Upper lobe of right lung (tissue), 1 donor: ENCODE measurements at regions not wholly inside any gene's neighbourhood (a gene's known extent, or its start where the extent isn't known, plus 50 kb on each side); places are given as distances from the start of the nearest gene placed in this dataset.

Source experiments
- ATAC-seq: fragments of 200-7000 bp; cut with Tn5 transposase; one replicate; pipeline ENCODE4 v1.9.1; 2020; ENCODE audit warnings: mild to moderate bottlenecking, moderate library complexity
- DNase-seq: peaks from one replicate; pipeline ENCODE4 v3.0.0-alpha.2; 2020
- H3K27ac ChIP-seq: fragments of 200-600 bp; one replicate; pipeline ENCODE4 v1.8.0; 2022
- H3K27me3 ChIP-seq: fragments of 200-600 bp; one replicate; pipeline ENCODE4 v1.8.0; 2022; ENCODE audit warnings: mild to moderate bottlenecking
- H3K36me3 ChIP-seq: fragments of 200-600 bp; one replicate; pipeline ENCODE4 v1.8.0; 2022
- H3K4me1 ChIP-seq: fragments of 200-600 bp; one replicate; pipeline ENCODE4 v1.8.0; 2022
- H3K4me3 ChIP-seq: fragments of 200-600 bp; one replicate; pipeline ENCODE4 v1.8.0; 2022; ENCODE audit warnings: mild to moderate bottlenecking
- H3K9me3 ChIP-seq: fragments of 200-600 bp; one replicate; pipeline ENCODE4 v1.8.0; 2022
- intact Hi-C: fragments of 100-400 bp; cut with DNase I; formaldehyde crosslinking; loops from one replicate; pipeline ENCODE4 v1.11.0; 2022
- TF ChIP-seq, protein P1 (sequence below): fragments of 200-600 bp; IDR thresholded peaks from one replicate; pipeline ENCODE4 v1.8.0; 2022; ENCODE audit warnings: antibody characterized with exemption
- donor health status: DM: no; HTN: yes; CAD: no; lungs with severe emphysema.

DNA sequence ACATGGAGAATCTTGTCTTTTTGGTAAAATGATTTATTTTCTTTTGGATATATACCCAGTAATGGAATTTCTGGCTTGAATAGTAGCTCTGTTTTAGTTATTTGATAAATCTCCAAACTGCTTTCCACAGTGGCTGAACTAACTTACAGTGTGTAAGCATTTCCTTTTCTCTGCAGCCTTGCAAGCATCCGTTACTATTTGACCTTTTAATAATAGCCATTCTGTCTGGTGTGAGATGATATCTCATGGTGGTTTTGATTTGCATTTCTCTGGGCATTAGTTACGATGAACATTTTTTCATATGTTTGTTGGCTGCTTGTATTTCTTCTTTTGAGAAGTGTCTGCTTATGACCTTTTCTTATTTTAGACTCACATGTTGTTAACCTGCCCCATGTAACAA lies 190.2 kb downstream of the GALR1 start:
- Histone ChIP-seq H3K4me1 (no peaks in the 10 kb centered on the region), H3K4me3 (no peak overlapping the region), H3K27me3 (peaks cover 14% of the 10 kb centered on the region), H3K27ac (no peak overlapping the region), H3K9me3 (no peaks in the 10 kb centered on the region), H3K36me3 (no peaks in the 10 kb centered on the region)
- DNase-seq, result no peak
- no peak for ATAC-seq
- TF ChIP-seq, protein P1, sequence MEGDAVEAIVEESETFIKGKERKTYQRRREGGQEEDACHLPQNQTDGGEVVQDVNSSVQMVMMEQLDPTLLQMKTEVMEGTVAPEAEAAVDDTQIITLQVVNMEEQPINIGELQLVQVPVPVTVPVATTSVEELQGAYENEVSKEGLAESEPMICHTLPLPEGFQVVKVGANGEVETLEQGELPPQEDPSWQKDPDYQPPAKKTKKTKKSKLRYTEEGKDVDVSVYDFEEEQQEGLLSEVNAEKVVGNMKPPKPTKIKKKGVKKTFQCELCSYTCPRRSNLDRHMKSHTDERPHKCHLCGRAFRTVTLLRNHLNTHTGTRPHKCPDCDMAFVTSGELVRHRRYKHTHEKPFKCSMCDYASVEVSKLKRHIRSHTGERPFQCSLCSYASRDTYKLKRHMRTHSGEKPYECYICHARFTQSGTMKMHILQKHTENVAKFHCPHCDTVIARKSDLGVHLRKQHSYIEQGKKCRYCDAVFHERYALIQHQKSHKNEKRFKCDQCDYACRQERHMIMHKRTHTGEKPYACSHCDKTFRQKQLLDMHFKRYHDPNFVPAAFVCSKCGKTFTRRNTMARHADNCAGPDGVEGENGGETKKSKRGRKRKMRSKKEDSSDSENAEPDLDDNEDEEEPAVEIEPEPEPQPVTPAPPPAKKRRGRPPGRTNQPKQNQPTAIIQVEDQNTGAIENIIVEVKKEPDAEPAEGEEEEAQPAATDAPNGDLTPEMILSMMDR, result no peak
- intact Hi-C loops, result no loop called here

DNA sequence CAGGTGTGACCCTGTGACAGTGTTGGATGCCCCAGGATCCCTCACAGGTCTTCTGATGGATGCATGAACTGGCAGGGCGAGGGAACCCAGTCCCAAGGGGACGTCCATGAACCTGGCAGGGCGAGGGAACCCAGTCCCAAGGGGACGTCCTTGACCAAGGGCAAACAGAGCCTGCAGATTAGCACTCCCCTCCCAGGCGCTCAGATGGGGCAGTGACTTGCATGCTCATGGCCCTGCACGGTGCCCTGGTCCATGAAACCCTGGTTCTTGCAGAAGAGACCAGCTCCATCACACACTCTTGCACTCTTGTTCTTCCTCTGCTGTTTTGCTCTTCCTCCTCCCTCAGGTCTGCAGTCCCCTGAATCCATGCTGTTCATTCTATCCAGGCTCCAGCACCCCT lies 192.7 kb downstream of the GALR1 start:
- Histone ChIP-seq H3K27ac (no peak overlapping the region), H3K36me3 (no peaks in the 10 kb centered on the region), H3K9me3 (no peaks in the 10 kb centered on the region), H3K27me3 (peaks cover 14% of the 10 kb centered on the region), H3K4me3 (no peak overlapping the region), H3K4me1 (no peaks in the 10 kb centered on the region)
- intact Hi-C loops, result no loop called here
- TF ChIP-seq, protein P1, result no peak
- no peak for DNase-seq
- no peak for ATAC-seq

DNA sequence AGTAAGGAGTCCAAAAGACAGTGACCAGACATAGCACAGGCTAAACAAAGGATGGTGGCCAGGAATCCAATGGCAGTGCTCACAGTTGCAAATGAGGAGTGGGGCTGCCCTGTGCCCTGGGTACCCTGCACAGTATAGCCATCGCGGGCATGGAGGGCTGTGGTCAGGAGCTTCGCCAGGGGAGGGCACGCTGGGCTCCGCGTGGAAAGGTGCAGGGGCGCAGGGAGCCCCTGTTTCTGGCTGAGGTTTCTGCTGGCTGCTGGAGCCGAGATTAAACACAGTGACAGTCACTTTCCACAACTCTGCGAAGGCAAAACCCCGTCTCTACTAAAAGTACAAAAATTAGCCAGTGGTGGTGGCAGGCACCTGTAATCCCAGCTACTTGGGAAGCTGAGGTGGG lies 194.7 kb downstream of the GALR1 start:
- intact Hi-C loops, result no loop called here
- DNase-seq, result no peak
- H3K4me1 ChIP-seq, result no peaks in the 10 kb centered on the region

DNA sequence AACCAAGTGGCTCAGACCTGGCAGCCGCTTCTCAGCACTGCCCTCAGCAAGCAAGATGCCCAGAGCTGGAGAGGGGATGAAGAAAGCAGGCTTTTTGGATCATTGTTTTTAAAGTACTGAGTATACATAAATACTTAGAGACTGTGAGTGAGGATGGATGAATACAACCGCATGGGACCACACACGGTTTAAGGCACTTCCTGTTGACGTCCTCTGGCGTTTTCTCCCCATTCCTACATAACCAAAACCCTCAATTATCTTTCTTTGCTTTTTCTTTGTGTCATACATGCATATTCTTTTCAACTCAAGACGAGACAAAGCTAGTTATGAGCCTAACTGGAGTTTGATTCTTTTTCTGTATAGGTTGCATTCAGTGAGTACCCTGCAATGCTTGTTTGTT lies 198.4 kb downstream of the GALR1 start:
- ATAC-seq, result no peak
- Histone ChIP-seq H3K27ac (no peak overlapping the region), H3K4me3 (no peak overlapping the region), H3K9me3 (no peaks in the 10 kb centered on the region), H3K27me3 (peaks cover 1% of the 10 kb centered on the region), H3K4me1 (no peaks in the 10 kb centered on the region), H3K36me3 (no peaks in the 10 kb centered on the region)
- TF ChIP-seq, protein P1, result no peak
- DNase-seq, result no peak
- intact Hi-C loops, result no loop called here

More for the DNA sequence above, 194.7 kb downstream of the GALR1 start:
- Histone ChIP-seq H3K4me3 (no peak overlapping the region), H3K27ac (no peak overlapping the region), H3K27me3 (peaks cover 10% of the 10 kb centered on the region), H3K9me3 (no peaks in the 10 kb centered on the region), H3K36me3 (no peaks in the 10 kb centered on the region)
- ATAC-seq, result no peak
- TF ChIP-seq, protein P1, result no peak

DNA sequence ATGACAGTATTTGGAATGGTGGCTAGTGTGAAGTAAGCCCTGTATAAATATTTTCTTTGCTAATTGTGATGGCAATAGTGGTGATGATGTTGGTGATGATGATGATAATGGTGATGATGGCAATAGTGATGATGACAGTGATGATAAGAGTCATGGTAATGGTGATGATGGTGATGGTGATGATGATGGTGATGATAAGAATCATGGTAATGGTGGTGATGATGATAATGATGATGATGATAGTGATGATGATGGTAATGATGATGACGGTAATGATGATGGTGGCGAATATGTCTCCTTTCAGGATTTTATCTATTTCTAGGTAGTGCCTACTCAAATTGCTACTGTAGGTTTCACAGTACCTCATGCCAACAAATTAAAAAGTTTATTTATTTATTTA lies 205.4 kb downstream of the GALR1 start:
- Histone ChIP-seq H3K9me3 (no peaks in the 10 kb centered on the region), H3K36me3 (no peaks in the 10 kb centered on the region), H3K4me1 (no peaks in the 10 kb centered on the region), H3K27me3 (no peaks in the 10 kb centered on the region), H3K4me3 (no peak overlapping the region), H3K27ac (no peak overlapping the region)
- DNase-seq (no peak), ATAC-seq (no peak)
- intact Hi-C loops, result no loop called here
- TF ChIP-seq, protein P1, result no peak

DNA sequence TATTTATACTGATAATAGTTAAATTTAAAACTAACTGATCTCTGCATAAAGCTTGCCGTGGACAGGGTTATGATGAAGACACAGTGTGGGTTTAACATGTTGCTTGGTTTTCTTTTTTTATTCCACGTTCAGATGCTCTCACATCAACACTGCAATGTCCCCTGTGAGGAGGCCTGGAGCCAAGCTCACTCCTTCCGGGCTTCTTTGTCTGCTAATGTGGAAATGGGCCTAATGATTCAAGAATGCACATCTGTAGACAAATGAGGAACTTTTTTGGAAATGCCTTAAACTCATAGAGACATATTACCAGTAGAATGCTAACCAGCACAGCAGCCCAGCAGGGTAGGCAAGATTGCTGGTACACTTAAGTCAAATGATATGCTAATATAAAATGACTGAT lies 208.0 kb downstream of the GALR1 start:
- TF ChIP-seq, protein P1, result no peak
- H3K4me3 ChIP-seq, result no peak overlapping the region
- H3K27ac ChIP-seq, result no peak overlapping the region
- no peaks in the 10 kb centered on the region for H3K36me3 ChIP-seq
- H3K27me3 ChIP-seq, result no peaks in the 10 kb centered on the region
- intact Hi-C loops, result no loop called here
- no peak for ATAC-seq
- no peaks in the 10 kb centered on the region for H3K4me1 ChIP-seq
- no peak for DNase-seq
- no peaks in the 10 kb centered on the region for H3K9me3 ChIP-seq
